Upper lobe of right lung (tissue), 1 donor: ENCODE measurements at regions not wholly inside any gene's neighbourhood (a gene's known extent, or its start where the extent isn't known, plus 50 kb on each side); places are given as distances from the start of the nearest gene placed in this dataset.

Experiments
- ATAC-seq: fragments of 200-7000 bp; cut with Tn5 transposase; one replicate; pipeline ENCODE4 v1.9.1; 2020; ENCODE audit warnings: mild to moderate bottlenecking, moderate library complexity
- DNase-seq: peaks from one replicate; pipeline ENCODE4 v3.0.0-alpha.2; 2020
- H3K27ac ChIP-seq: fragments of 200-600 bp; one replicate; pipeline ENCODE4 v1.8.0; 2022
- H3K27me3 ChIP-seq: fragments of 200-600 bp; one replicate; pipeline ENCODE4 v1.8.0; 2022; ENCODE audit warnings: mild to moderate bottlenecking
- H3K36me3 ChIP-seq: fragments of 200-600 bp; one replicate; pipeline ENCODE4 v1.8.0; 2022
- H3K4me1 ChIP-seq: fragments of 200-600 bp; one replicate; pipeline ENCODE4 v1.8.0; 2022
- H3K4me3 ChIP-seq: fragments of 200-600 bp; one replicate; pipeline ENCODE4 v1.8.0; 2022; ENCODE audit warnings: mild to moderate bottlenecking
- H3K9me3 ChIP-seq: fragments of 200-600 bp; one replicate; pipeline ENCODE4 v1.8.0; 2022
- intact Hi-C: fragments of 100-400 bp; cut with DNase I; formaldehyde crosslinking; loops from one replicate; pipeline ENCODE4 v1.11.0; 2022
- TF ChIP-seq, protein P1 (sequence below): fragments of 200-600 bp; IDR thresholded peaks from one replicate; pipeline ENCODE4 v1.8.0; 2022; ENCODE audit warnings: antibody characterized with exemption
- donor health status: DM: no; HTN: yes; CAD: no; lungs with severe emphysema.

DNA sequence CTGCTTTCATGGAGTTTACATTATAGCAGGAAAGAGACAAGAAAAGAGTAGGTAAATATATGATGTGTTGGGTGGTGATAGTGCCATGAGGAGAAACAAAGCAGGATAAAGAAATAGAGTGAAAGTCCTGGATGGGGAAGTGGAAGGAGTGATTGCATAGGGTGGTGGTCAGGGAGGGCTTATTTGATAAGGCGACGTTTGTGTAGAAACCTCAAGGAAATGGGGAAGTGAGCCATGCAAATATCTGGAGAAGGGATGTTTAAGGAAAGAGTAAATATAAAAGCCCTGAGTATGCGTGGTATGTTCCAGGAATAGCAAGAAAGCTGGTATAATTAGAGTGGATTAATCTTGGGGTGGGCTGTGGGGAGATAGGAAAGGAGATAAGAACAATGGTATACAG is 134.7 kb upstream of the SV2C start:
- TF ChIP-seq, protein P1, sequence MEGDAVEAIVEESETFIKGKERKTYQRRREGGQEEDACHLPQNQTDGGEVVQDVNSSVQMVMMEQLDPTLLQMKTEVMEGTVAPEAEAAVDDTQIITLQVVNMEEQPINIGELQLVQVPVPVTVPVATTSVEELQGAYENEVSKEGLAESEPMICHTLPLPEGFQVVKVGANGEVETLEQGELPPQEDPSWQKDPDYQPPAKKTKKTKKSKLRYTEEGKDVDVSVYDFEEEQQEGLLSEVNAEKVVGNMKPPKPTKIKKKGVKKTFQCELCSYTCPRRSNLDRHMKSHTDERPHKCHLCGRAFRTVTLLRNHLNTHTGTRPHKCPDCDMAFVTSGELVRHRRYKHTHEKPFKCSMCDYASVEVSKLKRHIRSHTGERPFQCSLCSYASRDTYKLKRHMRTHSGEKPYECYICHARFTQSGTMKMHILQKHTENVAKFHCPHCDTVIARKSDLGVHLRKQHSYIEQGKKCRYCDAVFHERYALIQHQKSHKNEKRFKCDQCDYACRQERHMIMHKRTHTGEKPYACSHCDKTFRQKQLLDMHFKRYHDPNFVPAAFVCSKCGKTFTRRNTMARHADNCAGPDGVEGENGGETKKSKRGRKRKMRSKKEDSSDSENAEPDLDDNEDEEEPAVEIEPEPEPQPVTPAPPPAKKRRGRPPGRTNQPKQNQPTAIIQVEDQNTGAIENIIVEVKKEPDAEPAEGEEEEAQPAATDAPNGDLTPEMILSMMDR = no peak
- intact Hi-C loops = no loop called here
- H3K9me3 ChIP-seq = no peaks in the 10 kb centered on the region
- H3K4me3 ChIP-seq = no peak overlapping the region
- no peak for DNase-seq
- no peaks in the 10 kb centered on the region for H3K4me1 ChIP-seq
- no peaks in the 10 kb centered on the region for H3K27me3 ChIP-seq
- no peak overlapping the region for H3K27ac ChIP-seq
- peak; percentile 26 for ATAC-seq
- no peaks in the 10 kb centered on the region for H3K36me3 ChIP-seq

DNA sequence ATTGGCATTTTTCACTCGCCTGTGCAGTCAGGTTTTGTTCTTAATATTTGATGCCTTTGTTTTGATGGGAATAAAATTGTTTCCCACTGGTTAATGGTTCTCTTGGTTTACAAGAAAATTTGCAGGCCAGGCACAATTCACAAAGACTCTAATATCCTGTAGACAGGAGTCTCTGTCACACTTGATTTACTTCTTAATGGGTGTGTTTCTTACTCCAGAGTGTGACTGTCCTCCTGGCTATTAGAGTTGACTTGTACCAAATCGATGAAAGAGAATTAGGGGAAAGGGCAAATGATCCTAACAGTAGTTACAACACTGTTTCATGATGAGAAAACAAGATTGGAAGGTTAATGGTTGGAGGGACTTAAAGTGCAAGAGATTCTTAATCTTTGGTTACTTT is 142.8 kb upstream of the SV2C start:
- ATAC-seq (no peak), DNase-seq (no peak)
- H3K4me1 ChIP-seq = no peaks in the 10 kb centered on the region
- intact Hi-C loops = no loop called here
- no peaks in the 10 kb centered on the region for H3K36me3 ChIP-seq
- no peak overlapping the region for H3K4me3 ChIP-seq
- H3K9me3 ChIP-seq = no peaks in the 10 kb centered on the region
- no peaks in the 10 kb centered on the region for H3K27me3 ChIP-seq
- no peak overlapping the region for H3K27ac ChIP-seq
- TF ChIP-seq, protein P1 = no peak

DNA sequence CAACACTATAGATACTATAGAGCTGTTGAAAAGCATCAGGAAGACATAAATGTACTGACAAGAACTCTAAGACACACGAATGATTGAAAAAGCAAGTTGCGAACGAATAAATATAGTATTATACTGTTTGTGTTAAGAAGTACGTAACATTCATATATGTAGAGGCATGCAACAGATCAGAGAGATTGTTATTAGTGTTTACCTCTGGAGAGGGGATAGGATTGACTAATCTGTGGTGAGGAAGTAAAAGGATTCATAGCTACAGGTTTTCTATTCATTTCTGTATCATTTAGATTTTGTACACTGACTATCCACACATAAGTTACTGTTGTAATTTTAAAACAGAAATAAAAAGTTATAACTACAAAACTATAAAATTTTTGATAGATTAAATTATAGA is 147.6 kb upstream of the SV2C start:
- H3K36me3 ChIP-seq = no peaks in the 10 kb centered on the region
- ATAC-seq = no peak
- no peaks in the 10 kb centered on the region for H3K9me3 ChIP-seq
- H3K4me3 ChIP-seq = no peak overlapping the region
- H3K27ac ChIP-seq = no peak overlapping the region
- TF ChIP-seq, protein P1 = no peak
- DNase-seq = no peak
- H3K4me1 ChIP-seq = no peaks in the 10 kb centered on the region
- intact Hi-C loops = no loop called here
- H3K27me3 ChIP-seq = no peaks in the 10 kb centered on the region

DNA sequence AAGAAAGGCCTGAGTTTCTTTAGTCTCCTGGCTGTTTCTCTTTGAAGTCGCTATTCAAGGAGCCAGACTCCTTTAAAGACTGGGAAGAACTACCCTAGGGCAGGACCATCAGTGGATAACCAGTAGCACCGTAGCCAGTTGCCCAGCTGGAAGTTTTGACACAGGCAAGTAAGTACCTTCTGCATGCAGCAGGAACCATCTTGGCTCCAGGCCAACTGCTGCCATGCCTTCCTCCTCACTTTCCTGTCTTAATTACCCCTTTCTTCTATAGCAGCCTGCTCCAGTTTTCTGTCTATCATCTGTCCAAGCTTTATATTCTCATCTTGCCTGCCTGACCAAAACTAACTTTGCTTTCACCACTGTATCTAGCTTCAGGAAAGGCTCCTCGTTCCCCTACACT is 149.7 kb upstream of the SV2C start:
- H3K27me3 ChIP-seq = no peaks in the 10 kb centered on the region
- no peak overlapping the region for H3K4me3 ChIP-seq
- H3K9me3 ChIP-seq = no peaks in the 10 kb centered on the region
- no peak overlapping the region for H3K27ac ChIP-seq
- TF ChIP-seq, protein P1 = no peak
- intact Hi-C loops = no loop called here
- no peaks in the 10 kb centered on the region for H3K4me1 ChIP-seq
- no peak for ATAC-seq
- no peak for DNase-seq
- H3K36me3 ChIP-seq = no peaks in the 10 kb centered on the region

DNA sequence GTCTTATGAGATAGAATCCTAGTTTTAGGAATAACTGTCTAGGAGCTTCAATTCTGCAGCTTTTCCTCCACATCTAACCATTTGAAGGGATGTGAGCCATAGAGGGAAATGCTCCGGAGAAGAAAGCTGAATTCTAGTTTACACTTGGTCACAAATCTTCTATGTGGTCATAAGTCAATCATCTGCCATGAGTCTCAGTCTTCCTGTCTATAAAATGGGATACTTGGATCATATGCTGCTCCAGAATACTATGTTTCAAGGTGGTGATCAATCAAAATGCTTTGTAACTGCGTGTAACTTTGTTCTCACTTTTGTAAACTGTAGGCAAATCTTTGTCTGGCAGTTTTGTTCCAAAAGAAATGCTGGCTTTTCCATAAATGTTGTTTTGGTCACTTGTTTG is 152.0 kb upstream of the SV2C start:
- ATAC-seq (no peak), DNase-seq (no peak)
- H3K27me3 ChIP-seq = no peaks in the 10 kb centered on the region

DNA sequence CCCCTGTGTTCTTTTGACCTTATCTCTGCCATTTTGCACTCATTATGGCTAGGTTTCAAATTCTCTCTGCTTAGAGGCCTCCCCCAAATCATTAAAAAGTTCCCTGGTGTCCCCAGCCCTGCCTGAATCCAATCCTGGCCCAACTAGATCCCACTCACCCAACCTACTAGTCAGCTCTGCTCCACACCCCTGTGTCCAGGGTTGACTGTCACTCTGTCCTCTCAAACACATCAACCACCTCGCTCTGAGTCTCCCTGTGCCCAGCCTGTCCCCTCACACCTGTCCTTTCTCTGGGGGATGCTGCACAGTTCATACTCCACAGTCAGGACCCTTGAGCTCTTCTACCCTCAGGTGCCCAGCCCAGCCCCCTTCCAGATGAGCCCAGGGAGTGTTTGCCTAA is 154.2 kb upstream of the SV2C start:
- no peak for ATAC-seq
- H3K27me3 ChIP-seq = no peaks in the 10 kb centered on the region
- no peaks in the 10 kb centered on the region for H3K4me1 ChIP-seq
- H3K4me3 ChIP-seq = no peak overlapping the region
- H3K36me3 ChIP-seq = no peaks in the 10 kb centered on the region
- no peak overlapping the region for H3K27ac ChIP-seq
- TF ChIP-seq, protein P1 = no peak
- intact Hi-C loops = no loop called here
- DNase-seq = no peak
- H3K9me3 ChIP-seq = no peaks in the 10 kb centered on the region

More for the DNA sequence above, 152.0 kb upstream of the SV2C start:
- TF ChIP-seq, protein P1 = no peak
- Histone ChIP-seq H3K4me1 (no peaks in the 10 kb centered on the region), H3K27ac (no peak overlapping the region), H3K4me3 (no peak overlapping the region), H3K9me3 (no peaks in the 10 kb centered on the region), H3K36me3 (no peaks in the 10 kb centered on the region)
- intact Hi-C loops = no loop called here
